22Rv1 (cell line): ENCODE measurements at regions not wholly inside any gene's neighbourhood (a gene's known extent, or its start where the extent isn't known, plus 50 kb on each side); places are given as distances from the start of the nearest gene placed in this dataset.

Experiments used
- ZFX ChIP-seq: fragments of 450-650 bp; IDR thresholded peaks from 2 replicates; pipeline ENCODE4 v1.6.1; 2017; ENCODE audit warnings: antibody characterized with exemption, borderline replicate concordance
- TF ChIP-seq, protein P1 (sequence below): fragments of 450-650 bp; IDR thresholded peaks from 2 replicates; pipeline ENCODE4 v1.5.1; 2017; ENCODE audit warnings: mild to moderate bottlenecking

DNA sequence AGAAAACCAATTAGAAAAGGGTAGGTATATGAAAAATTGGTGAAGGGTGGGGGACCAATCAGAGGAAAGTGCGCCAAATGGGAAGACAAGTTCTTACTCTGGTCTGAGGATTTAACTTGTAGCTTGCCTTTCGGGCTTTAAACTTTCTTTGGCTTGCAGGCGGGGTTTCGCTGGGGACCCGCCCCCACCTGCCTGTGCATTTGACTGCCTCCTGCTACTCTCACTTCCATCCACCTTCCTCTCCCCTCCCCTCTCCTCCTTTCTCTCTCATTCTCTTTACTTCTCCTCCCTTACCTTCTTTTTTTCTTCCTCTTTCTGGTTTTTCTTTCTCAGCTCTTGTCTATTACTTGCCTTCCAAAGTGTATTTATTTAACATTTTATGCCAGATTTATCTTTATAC, 278.8 kb downstream of the DNAJB9 start:
- TF ChIP-seq, protein P1, sequence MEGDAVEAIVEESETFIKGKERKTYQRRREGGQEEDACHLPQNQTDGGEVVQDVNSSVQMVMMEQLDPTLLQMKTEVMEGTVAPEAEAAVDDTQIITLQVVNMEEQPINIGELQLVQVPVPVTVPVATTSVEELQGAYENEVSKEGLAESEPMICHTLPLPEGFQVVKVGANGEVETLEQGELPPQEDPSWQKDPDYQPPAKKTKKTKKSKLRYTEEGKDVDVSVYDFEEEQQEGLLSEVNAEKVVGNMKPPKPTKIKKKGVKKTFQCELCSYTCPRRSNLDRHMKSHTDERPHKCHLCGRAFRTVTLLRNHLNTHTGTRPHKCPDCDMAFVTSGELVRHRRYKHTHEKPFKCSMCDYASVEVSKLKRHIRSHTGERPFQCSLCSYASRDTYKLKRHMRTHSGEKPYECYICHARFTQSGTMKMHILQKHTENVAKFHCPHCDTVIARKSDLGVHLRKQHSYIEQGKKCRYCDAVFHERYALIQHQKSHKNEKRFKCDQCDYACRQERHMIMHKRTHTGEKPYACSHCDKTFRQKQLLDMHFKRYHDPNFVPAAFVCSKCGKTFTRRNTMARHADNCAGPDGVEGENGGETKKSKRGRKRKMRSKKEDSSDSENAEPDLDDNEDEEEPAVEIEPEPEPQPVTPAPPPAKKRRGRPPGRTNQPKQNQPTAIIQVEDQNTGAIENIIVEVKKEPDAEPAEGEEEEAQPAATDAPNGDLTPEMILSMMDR = no peak
- TF ChIP-seq ZFX = no peak
